ENCODE measurements at regions not wholly inside any gene's neighbourhood (a gene's known extent, or its start where the extent isn't known, plus 50 kb on each side); places are given as distances from the start of the nearest gene placed in this dataset.

GRCh38 chr2:157204401-157204800 lies 53.1 kb upstream of the GALNT5 start:
- Histone ChIP-seq H3K9me3 (no peaks in the 10 kb centered on the region), H3K27ac (no peak overlapping the region), H3K4me1 (no peaks in the 10 kb centered on the region), H3K4me3 (no peak overlapping the region), H3K36me3 (no peaks in the 10 kb centered on the region), H3K27me3 (ENCODE audit: low read depth) (no peaks in the 10 kb centered on the region)
- TF ChIP-seq CTCF (IDR thresholded peaks at IDR 0.05) = no peak
- intact Hi-C loops (cut with DNase I) = no loop called here
- no peak for DNase-seq
- ATAC-seq = no peak

GRCh38 chr2:157206916-157207315 lies 50.6 kb upstream of the GALNT5 start:
- ATAC-seq (no peak), DNase-seq (no peak)
- Histone ChIP-seq H3K36me3 (no peaks in the 10 kb centered on the region), H3K4me3 (no peak overlapping the region), H3K27ac (no peak overlapping the region), H3K9me3 (no peaks in the 10 kb centered on the region), H3K27me3 (ENCODE audit: low read depth) (no peaks in the 10 kb centered on the region), H3K4me1 (no peaks in the 10 kb centered on the region)
- intact Hi-C loops (cut with DNase I) = no loop called here
- TF ChIP-seq CTCF (IDR thresholded peaks at IDR 0.05) = no peak

All from lower lobe of right lung (tissue), 2 donors.